H1 (cell line): ENCODE measurements at regions not wholly inside any gene's neighbourhood (a gene's known extent, or its start where the extent isn't known, plus 50 kb on each side); places are given as distances from the start of the nearest gene placed in this dataset.

Source experiments
- CTCF ChIA-PET: fragments of 300-600 bp; sonication (Branson Sonifier 250); formaldehyde crosslinking; loops from one replicate; lab custom pipeline; 2021; ENCODE audit not compliant: partially characterized antibody; lab: Charles Lee
- POLR2A ChIA-PET: fragments of 300-600 bp; sonication (Branson Sonifier 250); formaldehyde crosslinking; loops from one replicate; lab custom pipeline; 2021; ENCODE audit warnings: inconsistent platforms; ENCODE audit not compliant: partially characterized antibody; lab: Charles Lee
- DNase-seq, 2 experiments: peaks; one replicate each; pipeline versions ENCODE4 v3.0.0 to v3.0.0-alpha.2; 2010 to 2022; ENCODE audit warnings: low spot score in 2 of 2, low read depth in 1 of 2, mixed read lengths in 1 of 2
- FAIRE-seq: peaks from 2 replicates; lab custom pipeline; 2011; peaks lifted over from hg19 to GRCh38; lab: Jason Lieb, UNC
- H2AFZ ChIP-seq: 2 replicates; pipeline ENCODE4 v1.8.1; 2012; ENCODE audit warnings: low read length, inconsistent platforms
- H2AK5ac ChIP-seq: 2 replicates; pipeline ENCODE4 v1.6.1; 2013; ENCODE audit warnings: low read depth, low read length
- H2BK120ac ChIP-seq: replicated peaks from 2 replicates; pipeline ENCODE3; 2013; ENCODE audit warnings: low read depth, low read length, inconsistent platforms
- H2BK12ac ChIP-seq: 2 replicates; pipeline ENCODE4 v1.6.1; 2013; ENCODE audit warnings: low read depth, low read length
- H2BK15ac ChIP-seq: 2 replicates; pipeline ENCODE4 v1.6.1; 2013; ENCODE audit warnings: low read length
- H2BK20ac ChIP-seq: 2 replicates; pipeline ENCODE4 v1.6.1; 2013; ENCODE audit warnings: low read length
- H2BK5ac ChIP-seq: 2 replicates; pipeline ENCODE4 v1.6.1; 2013; ENCODE audit warnings: low read depth, low read length
- H3K14ac ChIP-seq: 2 replicates; pipeline ENCODE4 v1.6.1; 2013; ENCODE audit warnings: inconsistent platforms; ENCODE audit not compliant: insufficient read length
- H3K18ac ChIP-seq: 2 replicates; pipeline ENCODE4 v1.6.1; 2013; ENCODE audit warnings: low read length; ENCODE audit errors: extremely low read depth
- H3K23ac ChIP-seq: 2 replicates; pipeline ENCODE4 v1.6.1; 2013; ENCODE audit warnings: inconsistent platforms; ENCODE audit not compliant: insufficient read length
- H3K23me2 ChIP-seq: 2 replicates; pipeline ENCODE4 v1.6.1; 2013; ENCODE audit warnings: low read depth, low read length
- H3K27ac ChIP-seq: 2 replicates; pipeline ENCODE4 v1.6.1; 2011; ENCODE audit warnings: low read depth, low read length, inconsistent platforms
- H3K27me3 ChIP-seq, 4 experiments: replicated peaks in 1 of 4; 1 replicate in 1 of 4; 2 replicates in 3 of 4; pipeline versions ENCODE4 v1.6.1 to v1.8.1; 2011 to 2013; ENCODE audit warnings: low read length in 3 of 4, mild to moderate bottlenecking in 3 of 4, inconsistent platforms in 2 of 4, mixed read lengths in 2 of 4, moderate library complexity in 1 of 4; ENCODE audit not compliant: control insufficient read depth in 3 of 4, insufficient read depth in 3 of 4; ENCODE audit errors: extremely low read depth in 1 of 4
- H3K36me3 ChIP-seq, 4 experiments: 2 replicates each; pipeline versions ENCODE4 v1.6.1 to v1.8.1; 2011 to 2013; ENCODE audit warnings: mild to moderate bottlenecking in 4 of 4, low read length in 3 of 4, moderate library complexity in 2 of 4, control low read depth in 1 of 4, inconsistent platforms in 1 of 4; ENCODE audit not compliant: insufficient read depth in 4 of 4, control insufficient read depth in 2 of 4
- H3K4ac ChIP-seq: replicated peaks from 2 replicates; pipeline ENCODE3; 2013; ENCODE audit warnings: low read length, low read depth, mixed read lengths, inconsistent platforms; ENCODE audit not compliant: insufficient read length
- H3K4me1 ChIP-seq, 4 experiments: replicated peaks in 1 of 4; 1 replicate in 1 of 4; 2 replicates in 3 of 4; pipeline versions ENCODE4 v1.6.1 to v1.8.1; 2011 to 2013; ENCODE audit warnings: low read length in 3 of 4, inconsistent platforms in 2 of 4, mixed read lengths in 1 of 4; ENCODE audit not compliant: insufficient read depth in 4 of 4, control insufficient read depth in 3 of 4
- H3K4me2 ChIP-seq, 2 experiments: 2 replicates each; pipeline versions ENCODE4 v1.6.1 to v1.8.1; 2011 to 2013; ENCODE audit warnings: low read depth in 2 of 2, low read length in 2 of 2, control low read depth in 1 of 2, inconsistent platforms in 1 of 2, mild to moderate bottlenecking in 1 of 2; ENCODE audit not compliant: insufficient read depth in 1 of 2
- H3K4me3 ChIP-seq, 4 experiments: fragments of 200-600, 300-600 bp in 1 of 4; sonication (generic), shearing (Covaris generic), sonication (Bioruptor Twin) in 1 of 4; 2 replicates each; pipeline versions ENCODE4 v1.5.1 to v1.8.1; 2011 to 2016; ENCODE audit warnings: low read length in 4 of 4, low read depth in 3 of 4, control low read depth in 2 of 4, inconsistent platforms in 2 of 4, mild to moderate bottlenecking in 2 of 4, mixed read lengths in 1 of 4, moderate library complexity in 1 of 4; ENCODE audit not compliant: insufficient read depth in 2 of 4; ENCODE audit errors: extremely low read depth in 1 of 4
- H3K56ac ChIP-seq: replicated peaks from 2 replicates; pipeline ENCODE3; 2013; ENCODE audit warnings: low read depth, mild to moderate bottlenecking, mixed read lengths, low read length, inconsistent platforms; ENCODE audit not compliant: insufficient read length
- H3K79me1 ChIP-seq: 2 replicates; pipeline ENCODE4 v1.6.1; 2013; ENCODE audit warnings: low read depth, low read length, control low read depth
- H3K79me2 ChIP-seq, 2 experiments: 2 replicates each; pipeline versions ENCODE4 v1.6.1 to v1.8.1; 2012 to 2013; ENCODE audit warnings: low read length in 2 of 2, mild to moderate bottlenecking in 2 of 2, inconsistent platforms in 1 of 2; ENCODE audit not compliant: insufficient read depth in 2 of 2, control insufficient read depth in 1 of 2
- H3K9ac ChIP-seq, 4 experiments: replicated peaks in 1 of 4; 1 replicate in 1 of 4; 2 replicates in 3 of 4; pipeline versions ENCODE4 v1.6.1 to v1.8.1; 2011 to 2013; ENCODE audit warnings: low read depth in 3 of 4, low read length in 3 of 4, control low read depth in 2 of 4, mild to moderate bottlenecking in 2 of 4, moderate library complexity in 2 of 4, inconsistent platforms in 1 of 4; ENCODE audit errors: extremely low read depth in 1 of 4
- H3K9me3 ChIP-seq, 2 experiments: 2 replicates each; pipeline versions ENCODE4 v1.6.1 to v1.8.1; 2012 to 2013; ENCODE audit warnings: mild to moderate bottlenecking in 2 of 2, moderate library complexity in 2 of 2, control low read depth in 1 of 2, inconsistent platforms in 1 of 2, low read depth in 1 of 2, low read length in 1 of 2, mixed read lengths in 1 of 2; ENCODE audit not compliant: insufficient read depth in 2 of 2
- H4K20me1 ChIP-seq, 2 experiments: replicated peaks in 1 of 2; 2 replicates each; pipeline versions ENCODE3 to v1.8.1; 2011 to 2013; ENCODE audit warnings: inconsistent platforms in 2 of 2, low read length in 2 of 2, mild to moderate bottlenecking in 1 of 2; ENCODE audit not compliant: insufficient read depth in 2 of 2, control insufficient read depth in 1 of 2
- H4K5ac ChIP-seq: 2 replicates; pipeline ENCODE4 v1.6.1; 2013; ENCODE audit warnings: low read length, low read depth, mixed read lengths, inconsistent platforms; ENCODE audit not compliant: insufficient read length
- H4K8ac ChIP-seq: 2 replicates; pipeline ENCODE4 v1.8.0; 2013; ENCODE audit warnings: mild to moderate bottlenecking, moderate library complexity, low read length, inconsistent platforms; ENCODE audit not compliant: insufficient read depth; ENCODE audit errors: extremely low read depth
- H4K91ac ChIP-seq: replicated peaks from 2 replicates; pipeline ENCODE3; 2013; ENCODE audit warnings: low read length, mixed read lengths, inconsistent platforms; ENCODE audit not compliant: insufficient read length
- BACH1 ChIP-seq: IDR thresholded peaks from 2 replicates; pipeline ENCODE4 v1.6.1; 2012; ENCODE audit warnings: low read length, improper control_type of control experiment
- EGR1 ChIP-seq: IDR thresholded peaks from 2 replicates; pipeline ENCODE4 v1.6.1; 2011; ENCODE audit warnings: low read depth, low read length, borderline replicate concordance
- EP300 ChIP-seq, 2 experiments: IDR thresholded peaks; 1 replicate in 1 of 2; 2 replicates in 1 of 2; pipeline ENCODE4 v1.6.1; 2011 to 2012; ENCODE audit warnings: low read depth in 2 of 2, low read length in 2 of 2, mild to moderate bottlenecking in 2 of 2, borderline replicate concordance in 1 of 2, inconsistent platforms in 1 of 2, moderate library complexity in 1 of 2
- GABPA ChIP-seq: IDR thresholded peaks from 2 replicates; pipeline ENCODE4 v1.6.1; 2011; ENCODE audit warnings: mild to moderate bottlenecking, low read length, moderate library complexity, borderline replicate concordance; ENCODE audit not compliant: insufficient read depth
- KDM1A ChIP-seq: fragments of 200-600, 300-600 bp; sonication (generic); IDR thresholded peaks from 2 replicates; pipeline ENCODE4 v1.7.1; 2016; ENCODE audit warnings: mild to moderate bottlenecking, low read length, borderline replicate concordance
- MAFK ChIP-seq: IDR thresholded peaks from 2 replicates; pipeline ENCODE4 v1.6.1; 2012; ENCODE audit warnings: low read depth, mild to moderate bottlenecking, improper control_type of control experiment, low read length
- NANOG ChIP-seq: IDR thresholded peaks from 2 replicates; pipeline ENCODE4 v1.6.1; 2011; ENCODE audit warnings: low read length, low read depth, mild to moderate bottlenecking, inconsistent platforms; ENCODE audit not compliant: insufficient read depth, poor library complexity, severe bottlenecking
- RNF2 ChIP-seq: fragments of 200-900, 300-1000 bp; sonication (generic); IDR thresholded peaks from 2 replicates; pipeline ENCODE4 v1.7.1; 2016; ENCODE audit warnings: borderline replicate concordance, low read depth, mild to moderate bottlenecking, antibody characterized with exemption, low read length; ENCODE audit not compliant: poor library complexity, severe bottlenecking; ENCODE audit errors: missing control alignments
- SAP30 ChIP-seq: fragments of 300-600 bp; sonication (generic); IDR thresholded peaks from 2 replicates; pipeline ENCODE4 v1.7.1; 2012; ENCODE audit warnings: low read length, moderate library complexity, mild to moderate bottlenecking, inconsistent platforms; ENCODE audit not compliant: insufficient read depth, insufficient replicate concordance
- SUZ12 ChIP-seq: fragments of 200-600 bp; sonication (generic); IDR thresholded peaks from 2 replicates; pipeline ENCODE4 v1.6.1; 2012; ENCODE audit warnings: mild to moderate bottlenecking, inconsistent platforms, low read length, moderate library complexity, mixed read lengths
- TAF7 ChIP-seq: optimal IDR thresholded peaks from 2 replicates; pipeline ENCODE3; 2011; ENCODE audit warnings: low read depth, mild to moderate bottlenecking, inconsistent platforms, low read length, moderate library complexity, borderline replicate concordance
- TCF12 ChIP-seq: IDR thresholded peaks from 2 replicates; pipeline ENCODE4 v1.6.1; 2011; ENCODE audit warnings: low read depth, mild to moderate bottlenecking, low read length
- WGBS, 2 experiments: shearing (Covaris generic) in 1 of 2; methylation state at CpG; one replicate each; pipeline versions ENCODE4 v1.1.6 to v1.1.7; 2013 to 2015; ENCODE audit warnings: low lambda C conversion rate in 2 of 2, mixed read lengths in 2 of 2, inconsistent platforms in 1 of 2, low coverage in 1 of 2, missing lambda C conversion rate in 1 of 2; ENCODE audit not compliant: insufficient replicate concordance in 2 of 2, insufficient coverage in 1 of 2, insufficient read length in 1 of 2; ENCODE audit errors: extremely low coverage in 1 of 2, missing lambda C conversion rate in 1 of 2; 5-methylcytosine and 5-hydroxymethylcytosine counted together

GRCh38 chr13:73958657-73959397, 175.4 kb downstream of the KLF12 start:
- Histone ChIP-seq H3K4me1 (no peaks in the 10 kb centered on the region; a peak in 1 of 7 replicates), H3K27ac (no peak overlapping the region), H3K18ac (no peak overlapping the region), H3K27me3 (no peaks in the 10 kb centered on the region), H3K4me3 (no peak overlapping the region), H2BK12ac (no peak overlapping the region), H3K79me2 (no peaks in the 10 kb centered on the region), H4K5ac (no peak overlapping the region), H4K20me1 (no peaks in the 10 kb centered on the region), H3K23ac (no peak overlapping the region), H3K9ac (no peak overlapping the region), H3K79me1 (no peaks in the 10 kb centered on the region), H2AK5ac (no peak overlapping the region), H2BK20ac (no peak overlapping the region), H3K56ac (no peak overlapping the region), H4K8ac (no peak overlapping the region), H2BK15ac (no peak overlapping the region), H4K91ac (no peak overlapping the region), H3K9me3 (no peaks in the 10 kb centered on the region), H2BK120ac (no peak overlapping the region), H3K23me2 (no peaks in the 10 kb centered on the region), H3K36me3 (no peaks in the 10 kb centered on the region; a peak in 1 of 8 replicates), H3K14ac (no peak overlapping the region), H3K4me2 (no peak overlapping the region), H3K4ac (no peak overlapping the region), H2BK5ac (no peak overlapping the region), H2AFZ (no peak overlapping the region)
- CTCF ChIA-PET: no interaction called here
- WGBS, 2 experiments: 96% methylated on average over 8 of the region's 8 CpGs; no CpG with 5 or more reads in 1 of the 2 experiments
- no peak for FAIRE-seq
- no peak for DNase-seq
- POLR2A ChIA-PET: no interaction called here
- TF ChIP-seq KDM1A (no peak), NANOG (no peak), GABPA (no peak), EP300 (IDR thresholded peaks at IDR 0.05; ENCODE audit: borderline replicate concordance in 1 of 2, low read depth in 2 of 2, low read length in 2 of 2) (no peak), TAF7 (no peak), TCF12 (no peak), SAP30 (no peak), RNF2 (no peak), BACH1 (no peak), SUZ12 (no peak), MAFK (no peak), EGR1 (no peak)
